GM12865 (cell line): ENCODE measurements at regions not wholly inside any gene's neighbourhood (a gene's known extent, or its start where the extent isn't known, plus 50 kb on each side); places are given as distances from the start of the nearest gene placed in this dataset.

Source experiments
- DNase-seq: peaks from one replicate; pipeline ENCODE4 v3.0.0; 2010; ENCODE audit warnings: low read depth
- H3K4me3 ChIP-seq: 2 replicates; pipeline ENCODE4 v1.5.1; 2011; ENCODE audit warnings: mild to moderate bottlenecking, low read depth, low read length, control low read depth
- CTCF ChIP-seq: IDR thresholded peaks from 2 replicates; pipeline ENCODE4 v1.5.1; 2011; ENCODE audit warnings: low read length, control low read depth, low read depth, inconsistent platforms; ENCODE audit not compliant: insufficient read depth; ENCODE audit errors: missing control alignments

- no peak for TF ChIP-seq CTCF
- DNase-seq = no peak
- no peak overlapping the region for H3K4me3 ChIP-seq
Observed at GRCh38 chr22:49044776-49045175, 782.9 kb downstream of the BRD1 start.

GRCh38 chr22:49044091-49044490, 783.6 kb downstream of the BRD1 start:
- DNase-seq = no peak
- no peak overlapping the region for H3K4me3 ChIP-seq
- TF ChIP-seq CTCF = no peak

- TF ChIP-seq CTCF = no peak
- H3K4me3 ChIP-seq = no peak overlapping the region
- DNase-seq = no peak
Observed at GRCh38 chr22:49042877-49043859, 784.5 kb downstream of the BRD1 start.

DNA sequence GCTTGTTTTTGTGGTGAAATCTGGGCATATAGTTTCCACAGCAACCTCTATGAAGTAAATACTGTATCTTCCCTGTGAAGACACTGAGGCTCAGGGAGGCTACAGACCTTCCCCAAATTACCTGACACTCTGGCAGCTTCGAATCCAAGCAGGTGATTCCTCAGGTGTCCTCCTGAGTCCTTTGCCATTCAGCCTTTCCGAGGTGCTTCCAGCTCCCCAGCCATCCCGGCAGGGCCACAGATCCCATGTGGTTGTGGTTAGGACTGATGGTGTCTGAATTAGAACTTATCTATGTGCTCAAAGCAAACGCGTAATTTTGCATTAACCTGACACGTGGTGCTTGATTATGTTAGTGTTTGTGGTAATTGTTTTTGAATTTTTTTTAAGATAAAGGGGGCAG, 785.6 kb downstream of the BRD1 start:
- TF ChIP-seq CTCF = no peak
- no peak overlapping the region for H3K4me3 ChIP-seq
- no peak for DNase-seq

GRCh38 chr22:49040754-49041467, 786.8 kb downstream of the BRD1 start:
- TF ChIP-seq CTCF = no peak
- DNase-seq = no peak
- H3K4me3 ChIP-seq = no peak overlapping the region

DNA sequence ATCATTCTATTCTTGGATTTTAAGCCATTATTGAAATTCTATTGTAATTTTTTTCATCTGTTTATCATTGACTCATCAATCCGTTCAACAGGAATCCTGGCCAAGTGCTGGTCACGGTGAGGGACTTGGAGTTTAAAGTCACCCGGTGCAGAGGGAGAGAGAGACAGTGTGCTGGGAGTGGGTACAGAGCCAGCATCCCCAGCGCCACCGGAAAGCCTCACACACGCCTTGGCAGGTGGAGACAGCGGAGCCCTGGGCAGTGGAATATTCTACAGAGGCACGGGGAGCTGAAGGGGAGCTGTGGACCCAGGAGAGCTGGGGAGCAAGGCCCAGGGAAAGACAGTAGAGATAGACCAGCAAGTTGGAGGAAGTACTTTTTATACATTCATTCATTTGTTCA, 787.6 kb downstream of the BRD1 start:
- DNase-seq = no peak
- TF ChIP-seq CTCF = no peak
- no peak overlapping the region for H3K4me3 ChIP-seq
